Upper lobe of left lung (tissue), 4 donors: ENCODE measurements at regions not wholly inside any gene's neighbourhood (a gene's known extent, or its start where the extent isn't known, plus 50 kb on each side); places are given as distances from the start of the nearest gene placed in this dataset.

ENCODE experiments used
- POLR2A ChIP-seq, 4 donors: fragments of 450-650 bp; IDR thresholded peaks; one replicate each; pipeline ENCODE4 v1.5.1; 2016 to 2017; ENCODE audit warnings: antibody characterized with exemption in 4 of 4, mild to moderate bottlenecking in 2 of 4
- TF ChIP-seq, protein P1 (sequence below), 6 experiments: fragments of 450-650 bp in 4 of 6; fragments of 200-600 bp in 2 of 6; sonication (generic) in 2 of 6; IDR thresholded peaks; one replicate each; pipeline ENCODE4 v1.5.1; 2016 to 2019; ENCODE audit warnings: antibody characterized with exemption in 6 of 6

DNA sequence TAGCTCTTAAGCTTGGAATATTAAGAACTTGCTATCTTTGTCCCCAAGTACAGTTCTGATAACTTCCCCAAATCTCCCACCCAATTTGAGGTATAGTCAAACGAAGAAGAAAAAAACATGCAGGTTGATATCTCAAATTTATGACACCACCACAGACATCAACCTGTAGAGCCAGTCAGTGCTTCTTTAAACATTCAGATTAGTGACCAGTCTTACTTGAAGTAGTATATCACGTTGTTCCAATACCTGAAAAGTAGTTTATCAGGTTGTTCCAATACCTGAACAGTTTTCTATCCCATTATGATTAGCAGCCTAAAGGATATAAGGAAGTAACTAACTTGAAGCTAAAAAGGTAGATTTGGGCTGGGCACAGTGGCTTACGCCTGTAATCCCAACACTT is 85.3 kb downstream of the ALDH8A1 start:
- TF ChIP-seq, protein P1, sequence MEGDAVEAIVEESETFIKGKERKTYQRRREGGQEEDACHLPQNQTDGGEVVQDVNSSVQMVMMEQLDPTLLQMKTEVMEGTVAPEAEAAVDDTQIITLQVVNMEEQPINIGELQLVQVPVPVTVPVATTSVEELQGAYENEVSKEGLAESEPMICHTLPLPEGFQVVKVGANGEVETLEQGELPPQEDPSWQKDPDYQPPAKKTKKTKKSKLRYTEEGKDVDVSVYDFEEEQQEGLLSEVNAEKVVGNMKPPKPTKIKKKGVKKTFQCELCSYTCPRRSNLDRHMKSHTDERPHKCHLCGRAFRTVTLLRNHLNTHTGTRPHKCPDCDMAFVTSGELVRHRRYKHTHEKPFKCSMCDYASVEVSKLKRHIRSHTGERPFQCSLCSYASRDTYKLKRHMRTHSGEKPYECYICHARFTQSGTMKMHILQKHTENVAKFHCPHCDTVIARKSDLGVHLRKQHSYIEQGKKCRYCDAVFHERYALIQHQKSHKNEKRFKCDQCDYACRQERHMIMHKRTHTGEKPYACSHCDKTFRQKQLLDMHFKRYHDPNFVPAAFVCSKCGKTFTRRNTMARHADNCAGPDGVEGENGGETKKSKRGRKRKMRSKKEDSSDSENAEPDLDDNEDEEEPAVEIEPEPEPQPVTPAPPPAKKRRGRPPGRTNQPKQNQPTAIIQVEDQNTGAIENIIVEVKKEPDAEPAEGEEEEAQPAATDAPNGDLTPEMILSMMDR (IDR thresholded peaks at IDR 0.05): no peak
- TF ChIP-seq POLR2A (IDR thresholded peaks at IDR 0.05): no peak
